ENCODE measurements at regions not wholly inside any gene's neighbourhood (a gene's known extent, or its start where the extent isn't known, plus 50 kb on each side); places are given as distances from the start of the nearest gene placed in this dataset.
"Not testable (repeated sequence)": the region's sequence is repeated elsewhere in the genome, so short reads cannot be mapped to it uniquely, and the experiment has no call there.

DNA sequence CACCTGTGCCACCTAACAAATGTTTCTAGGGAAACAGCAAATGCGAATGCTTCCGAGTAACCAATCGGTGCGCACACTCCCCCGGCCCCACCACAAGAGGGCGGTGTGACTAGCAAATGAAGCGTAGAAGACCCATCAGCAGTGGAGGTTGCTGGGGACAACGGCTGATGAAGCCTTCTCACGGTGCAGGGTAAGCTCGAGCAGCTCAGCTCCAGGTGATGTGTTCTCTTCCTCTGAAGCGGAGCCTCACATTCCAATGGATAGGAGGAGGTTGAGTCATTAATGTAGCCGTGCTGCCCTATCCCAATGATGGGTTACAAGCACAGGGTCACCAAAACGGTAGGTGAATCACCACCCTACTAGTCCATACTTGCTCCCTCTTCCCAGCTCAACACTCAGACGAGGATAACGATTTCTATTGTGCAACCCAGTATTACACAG is 127.6 kb upstream of the TWIST2 start:
- Histone ChIP-seq H3K9ac (ENCODE audit: low read length) (no peak overlapping the region), H3K36me3 (ENCODE audit: control insufficient read depth, low read depth, low read length) (no peaks in the 10 kb centered on the region), H3K4me1 (ENCODE audit: control insufficient read depth, low read depth, low read length) (peaks cover 3% of the 10 kb centered on the region), H3K9me3 (ENCODE audit: control insufficient read depth, low read depth, low read length) (no peaks in the 10 kb centered on the region), H3K4me3 (ENCODE audit: low read length) (no peak overlapping the region), H3K27me3 (ENCODE audit: control insufficient read depth, insufficient read depth, low read length) (peaks cover 5% of the 10 kb centered on the region), H3K27ac (ENCODE audit: low read length) (no peak overlapping the region)

DNA sequence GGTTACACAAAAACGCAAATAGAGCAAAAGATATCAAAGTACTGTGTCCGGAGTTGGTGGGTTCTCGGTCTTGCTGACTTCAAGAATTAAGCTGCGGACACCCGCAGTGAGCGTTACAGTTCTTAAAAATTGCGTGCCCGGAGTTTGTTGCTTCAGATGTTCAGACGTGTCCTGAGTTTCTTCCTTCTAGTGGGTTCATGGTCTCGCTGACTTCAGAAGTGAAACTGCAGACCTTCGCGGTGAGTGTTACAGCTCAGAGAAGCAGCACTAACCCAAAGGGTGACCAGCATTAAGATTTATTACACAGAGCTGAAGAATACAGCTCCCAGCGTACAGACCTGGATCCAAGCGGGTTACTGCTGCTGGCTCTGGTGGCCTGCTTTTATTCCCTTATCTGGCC is 125.7 kb upstream of the TWIST2 start:
- no peak overlapping the region for H3K9ac ChIP-seq (ENCODE audit: low read length)
- H3K4me1 ChIP-seq (ENCODE audit: control insufficient read depth, low read depth, low read length), result no peaks in the 10 kb centered on the region
- H3K4me3 ChIP-seq (ENCODE audit: low read length), result no peak overlapping the region
- no peaks in the 10 kb centered on the region for H3K27me3 ChIP-seq (ENCODE audit: control insufficient read depth, insufficient read depth, low read length)
- H3K9me3 ChIP-seq (ENCODE audit: control insufficient read depth, low read depth, low read length), result no peaks in the 10 kb centered on the region
- H3K36me3 ChIP-seq (ENCODE audit: control insufficient read depth, low read depth, low read length), result no peaks in the 10 kb centered on the region
- no peak overlapping the region for H3K27ac ChIP-seq (ENCODE audit: low read length)

DNA sequence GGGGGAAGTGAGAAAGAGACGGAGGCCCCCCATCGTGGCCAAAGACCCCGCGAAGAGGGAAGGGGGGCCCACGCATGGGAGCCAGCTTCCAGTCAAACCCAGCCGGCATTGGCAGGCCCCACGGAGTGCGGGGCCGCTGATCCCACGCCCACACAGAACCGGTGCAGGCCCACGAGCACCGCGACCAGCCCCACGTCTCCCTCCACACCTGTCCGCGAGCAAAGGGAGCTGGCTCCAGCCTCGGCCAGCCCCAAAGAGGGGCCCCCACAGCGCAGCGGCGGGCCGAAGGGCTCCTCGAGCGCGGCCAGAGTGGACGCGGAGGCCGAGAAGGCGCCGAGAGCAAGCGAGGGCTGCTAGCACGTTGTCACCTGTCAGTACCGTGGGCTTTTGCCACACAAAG is 125.0 kb upstream of the TWIST2 start:
- H3K9me3 ChIP-seq (ENCODE audit: control insufficient read depth, low read depth, low read length), result no peaks in the 10 kb centered on the region

DNA sequence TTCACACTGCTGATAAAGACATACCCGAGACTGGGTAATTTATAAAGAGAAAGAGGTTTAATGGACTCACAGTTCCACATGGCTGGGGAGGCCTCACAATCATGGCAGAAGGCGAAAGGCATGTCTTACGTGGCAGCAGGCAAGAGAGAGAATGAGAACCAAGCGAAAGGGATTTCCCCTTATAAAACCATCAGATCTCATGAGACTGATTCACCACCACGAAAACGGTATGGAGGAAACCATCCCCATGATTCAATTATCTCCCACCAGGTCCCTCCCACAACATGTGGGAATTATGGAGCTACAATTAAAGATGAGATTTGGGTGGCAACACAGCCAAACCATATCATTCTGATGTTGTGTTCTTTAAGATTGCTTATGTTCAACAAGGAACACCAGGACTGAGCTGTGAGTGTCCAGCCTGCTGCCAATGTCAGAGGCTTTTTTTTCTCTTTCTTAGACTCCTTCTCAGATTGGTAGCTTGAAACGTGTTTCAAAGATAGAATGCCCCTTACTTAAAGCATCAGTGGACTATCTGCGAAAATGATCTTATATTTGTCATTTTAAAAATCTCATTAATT is 124.1 kb upstream of the TWIST2 start:
- not testable (repeated sequence) for H3K4me3 ChIP-seq (ENCODE audit: low read length); H3K9ac ChIP-seq (ENCODE audit: low read length); H3K9me3 ChIP-seq (ENCODE audit: control insufficient read depth, low read depth, low read length); H3K4me1 ChIP-seq (ENCODE audit: control insufficient read depth, low read depth, low read length); H3K27me3 ChIP-seq (ENCODE audit: control insufficient read depth, insufficient read depth, low read length); H3K36me3 ChIP-seq (ENCODE audit: control insufficient read depth, low read depth, low read length); H3K27ac ChIP-seq (ENCODE audit: low read length)

More for the DNA sequence above, 125.0 kb upstream of the TWIST2 start:
- Histone ChIP-seq H3K4me3 (ENCODE audit: low read length) (no peak overlapping the region), H3K36me3 (ENCODE audit: control insufficient read depth, low read depth, low read length) (no peaks in the 10 kb centered on the region), H3K27me3 (ENCODE audit: control insufficient read depth, insufficient read depth, low read length) (no peaks in the 10 kb centered on the region), H3K4me1 (ENCODE audit: control insufficient read depth, low read depth, low read length) (no peaks in the 10 kb centered on the region), H3K9ac (ENCODE audit: low read length) (no peak overlapping the region), H3K27ac (ENCODE audit: low read length) (no peak overlapping the region)

DNA sequence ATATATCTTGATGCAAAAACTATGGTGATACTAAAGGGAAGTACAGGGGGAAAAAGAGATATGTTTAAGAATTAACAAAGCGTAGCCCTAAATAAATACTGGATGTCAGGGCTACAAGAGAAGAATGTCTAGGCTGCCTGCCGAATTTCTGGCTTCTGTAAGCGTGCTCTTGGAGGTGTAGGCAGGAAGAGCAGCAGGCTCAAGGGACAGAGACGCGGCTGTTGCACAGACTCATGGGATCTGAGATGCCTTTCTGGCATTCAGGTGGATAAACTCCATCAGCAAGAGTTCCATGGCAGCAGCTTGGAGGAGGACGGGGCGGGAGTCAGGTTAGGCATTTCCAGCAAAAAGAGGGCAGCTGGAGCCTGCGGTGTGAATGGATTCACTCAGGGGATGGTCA is 123.2 kb upstream of the TWIST2 start:
- Histone ChIP-seq H3K4me3 (ENCODE audit: low read length) (no peak overlapping the region), H3K27ac (ENCODE audit: low read length) (no peak overlapping the region), H3K36me3 (ENCODE audit: control insufficient read depth, low read depth, low read length) (no peaks in the 10 kb centered on the region), H3K4me1 (ENCODE audit: control insufficient read depth, low read depth, low read length) (no peaks in the 10 kb centered on the region), H3K27me3 (ENCODE audit: control insufficient read depth, insufficient read depth, low read length) (no peaks in the 10 kb centered on the region), H3K9me3 (ENCODE audit: control insufficient read depth, low read depth, low read length) (no peaks in the 10 kb centered on the region), H3K9ac (ENCODE audit: low read length) (no peak overlapping the region)

DNA sequence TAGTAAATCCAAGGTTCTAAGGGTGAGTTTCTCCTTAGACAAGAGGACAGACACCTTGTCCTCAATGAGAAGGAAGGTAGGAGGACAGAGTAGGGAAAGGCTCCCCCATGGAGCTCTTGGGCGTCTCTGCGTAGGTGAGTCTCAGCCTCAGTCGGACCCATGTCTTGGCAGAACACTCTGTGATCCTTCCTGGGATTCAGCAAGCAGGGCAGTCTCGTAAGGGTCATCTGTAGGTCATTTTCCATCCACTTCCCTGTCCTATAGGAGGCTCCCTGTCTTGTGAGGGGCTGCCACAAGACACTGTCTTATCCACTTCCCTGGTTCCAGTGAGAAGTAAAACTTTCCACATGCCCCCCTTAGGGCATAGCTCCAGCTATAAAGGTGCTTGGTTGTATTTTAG is 122.6 kb upstream of the TWIST2 start:
- Histone ChIP-seq H3K4me3 (ENCODE audit: low read length) (no peak overlapping the region), H3K9me3 (ENCODE audit: control insufficient read depth, low read depth, low read length) (no peaks in the 10 kb centered on the region), H3K27me3 (ENCODE audit: control insufficient read depth, insufficient read depth, low read length) (no peaks in the 10 kb centered on the region)

DNA sequence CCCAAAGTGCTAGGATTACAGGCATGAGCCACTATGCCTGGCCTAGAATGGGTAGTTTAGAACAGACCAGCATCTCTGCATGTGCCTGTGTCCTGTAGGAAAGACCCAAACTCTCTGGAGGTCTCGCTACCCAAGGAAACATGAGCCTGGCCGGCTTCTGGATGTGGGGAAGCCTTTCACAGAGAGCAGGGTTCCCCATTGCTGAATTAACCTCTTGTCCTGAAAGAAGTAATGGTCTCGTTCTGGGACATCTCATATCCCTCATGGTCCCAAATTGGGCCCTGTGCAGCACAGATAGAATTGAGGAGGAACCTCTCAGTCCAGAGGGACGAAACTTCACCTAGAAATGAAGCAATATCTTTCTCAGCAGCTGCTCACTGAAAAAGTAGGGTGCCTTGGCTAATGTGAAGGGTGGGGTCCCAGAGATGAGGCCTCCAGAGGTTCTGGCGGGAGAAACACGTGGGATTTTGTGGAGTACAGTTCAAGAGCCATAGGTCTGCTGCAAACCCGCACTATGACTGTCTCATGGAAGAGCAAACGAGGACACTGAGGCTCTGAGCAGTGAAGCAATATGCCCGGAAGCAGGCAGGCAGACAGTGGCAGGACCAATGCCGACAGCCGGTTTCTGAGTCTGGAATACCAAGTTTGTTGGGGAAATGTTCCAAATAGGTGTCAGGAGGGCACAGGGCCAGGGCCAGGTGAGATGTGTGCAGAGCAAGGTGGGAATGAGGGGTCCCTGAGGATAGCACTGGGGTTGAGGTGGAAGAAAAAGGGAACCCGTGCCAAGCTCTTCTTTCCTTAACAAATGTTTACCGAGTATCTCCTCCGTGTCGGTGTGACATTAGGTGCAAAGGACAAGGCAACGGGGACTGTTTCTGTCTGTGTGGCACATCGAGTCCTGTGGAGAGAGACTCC is 121.0 kb upstream of the TWIST2 start:
- no peak overlapping the region for H3K27ac ChIP-seq (ENCODE audit: low read length)
- H3K9ac ChIP-seq (ENCODE audit: low read length), result no peak overlapping the region
- no peaks in the 10 kb centered on the region for H3K4me1 ChIP-seq (ENCODE audit: control insufficient read depth, low read depth, low read length)

More for the DNA sequence above, 122.6 kb upstream of the TWIST2 start:
- Histone ChIP-seq H3K4me1 (ENCODE audit: control insufficient read depth, low read depth, low read length) (no peaks in the 10 kb centered on the region), H3K27ac (ENCODE audit: low read length) (no peak overlapping the region), H3K36me3 (ENCODE audit: control insufficient read depth, low read depth, low read length) (no peaks in the 10 kb centered on the region), H3K9ac (ENCODE audit: low read length) (no peak overlapping the region)

DNA sequence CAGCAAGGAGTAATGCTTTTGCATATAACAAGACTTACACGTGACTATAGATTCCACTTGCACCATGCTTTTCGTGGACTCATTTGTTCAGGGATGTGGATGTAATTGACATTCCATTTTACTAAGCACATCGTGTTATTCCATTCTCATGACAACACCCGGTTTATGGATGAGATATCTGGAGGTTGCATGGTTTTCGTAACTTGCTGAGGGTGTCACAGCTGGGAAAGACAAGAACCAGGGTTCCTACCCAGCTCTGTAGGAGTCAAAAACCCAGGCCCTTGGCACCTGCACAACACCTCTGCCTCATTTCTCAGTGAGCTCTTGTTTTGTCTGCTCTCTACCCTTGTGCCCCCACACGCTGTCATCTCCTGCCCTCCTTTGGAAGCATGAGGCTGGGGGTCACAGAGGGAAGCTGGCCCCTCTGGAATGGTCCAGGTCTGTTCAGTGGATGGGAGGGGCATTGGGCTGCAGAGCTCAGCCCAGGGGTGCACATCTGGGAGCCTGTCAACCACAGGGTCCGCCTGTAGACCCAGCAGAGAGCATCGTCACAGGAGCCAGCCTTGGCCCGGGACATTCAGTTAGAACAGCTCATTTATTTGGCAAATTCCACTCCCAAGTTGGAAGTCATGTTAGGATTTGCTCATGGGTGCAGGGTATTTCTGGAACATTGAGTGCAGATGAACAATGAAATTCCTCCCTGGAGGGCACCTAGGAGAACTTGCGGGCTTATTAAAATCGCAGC is 120.1 kb upstream of the TWIST2 start:
- Histone ChIP-seq H3K27ac (ENCODE audit: low read length) (no peak overlapping the region), H3K9ac (ENCODE audit: low read length) (no peak overlapping the region), H3K9me3 (ENCODE audit: control insufficient read depth, low read depth, low read length) (no peaks in the 10 kb centered on the region), H3K4me1 (ENCODE audit: control insufficient read depth, low read depth, low read length) (no peaks in the 10 kb centered on the region), H3K4me3 (ENCODE audit: low read length) (no peak overlapping the region), H3K27me3 (ENCODE audit: control insufficient read depth, insufficient read depth, low read length) (no peaks in the 10 kb centered on the region), H3K36me3 (ENCODE audit: control insufficient read depth, low read depth, low read length) (no peaks in the 10 kb centered on the region)

More for the DNA sequence above, 121.0 kb upstream of the TWIST2 start:
- H3K9me3 ChIP-seq (ENCODE audit: control insufficient read depth, low read depth, low read length), result no peaks in the 10 kb centered on the region
- no peaks in the 10 kb centered on the region for H3K36me3 ChIP-seq (ENCODE audit: control insufficient read depth, low read depth, low read length)
- H3K27me3 ChIP-seq (ENCODE audit: control insufficient read depth, insufficient read depth, low read length), result no peaks in the 10 kb centered on the region
- no peak overlapping the region for H3K4me3 ChIP-seq (ENCODE audit: low read length)

DNA sequence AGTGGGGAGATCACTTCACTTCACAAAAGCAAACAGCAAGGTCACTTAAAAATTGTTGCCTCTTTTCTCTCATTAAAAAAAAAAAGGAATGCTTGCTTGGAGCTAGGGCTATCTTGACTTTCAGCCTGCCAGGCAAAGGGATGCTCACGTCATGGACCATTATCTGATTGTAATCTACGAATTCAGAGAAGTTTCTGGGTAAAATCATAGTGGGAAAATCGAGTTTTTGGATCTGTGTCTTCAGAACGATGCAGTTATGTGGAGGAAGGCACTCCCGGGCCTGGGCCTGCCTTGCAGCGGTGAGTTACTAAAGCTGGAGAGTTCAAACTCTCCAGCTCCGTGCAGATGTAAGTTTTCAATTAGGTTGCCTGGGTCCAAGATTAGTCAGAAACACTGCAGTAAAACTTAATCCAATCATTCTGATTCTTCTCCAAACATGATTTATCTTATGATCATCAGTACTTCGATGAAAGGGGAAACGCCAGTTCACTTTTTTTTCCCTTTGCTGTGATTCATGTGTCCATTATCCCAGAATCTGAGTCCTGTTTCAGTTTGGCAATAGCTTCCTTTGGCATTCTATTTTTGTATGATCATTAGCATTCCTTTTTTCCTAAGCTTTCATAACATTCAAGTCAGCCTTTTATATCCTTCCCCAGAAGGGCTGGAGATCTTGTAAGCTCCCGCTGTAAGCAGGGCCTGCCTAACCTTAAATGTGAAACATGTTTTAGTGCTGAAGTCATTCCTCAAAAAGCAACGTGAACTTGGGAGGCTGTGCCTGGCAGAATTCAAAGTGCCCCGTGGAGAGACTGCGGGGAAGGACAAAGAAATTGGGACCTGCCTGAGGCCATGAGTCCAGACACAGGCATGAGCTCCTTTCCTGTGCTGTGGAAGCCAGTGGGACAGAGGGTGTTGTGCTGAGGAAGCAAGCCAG is 119.3 kb upstream of the TWIST2 start:
- Histone ChIP-seq H3K4me1 (ENCODE audit: control insufficient read depth, low read depth, low read length) (no peaks in the 10 kb centered on the region), H3K9me3 (ENCODE audit: control insufficient read depth, low read depth, low read length) (no peaks in the 10 kb centered on the region), H3K27ac (ENCODE audit: low read length) (no peak overlapping the region), H3K27me3 (ENCODE audit: control insufficient read depth, insufficient read depth, low read length) (no peaks in the 10 kb centered on the region), H3K4me3 (ENCODE audit: low read length) (no peak overlapping the region), H3K36me3 (ENCODE audit: control insufficient read depth, low read depth, low read length) (no peaks in the 10 kb centered on the region), H3K9ac (ENCODE audit: low read length) (no peak overlapping the region)

DNA sequence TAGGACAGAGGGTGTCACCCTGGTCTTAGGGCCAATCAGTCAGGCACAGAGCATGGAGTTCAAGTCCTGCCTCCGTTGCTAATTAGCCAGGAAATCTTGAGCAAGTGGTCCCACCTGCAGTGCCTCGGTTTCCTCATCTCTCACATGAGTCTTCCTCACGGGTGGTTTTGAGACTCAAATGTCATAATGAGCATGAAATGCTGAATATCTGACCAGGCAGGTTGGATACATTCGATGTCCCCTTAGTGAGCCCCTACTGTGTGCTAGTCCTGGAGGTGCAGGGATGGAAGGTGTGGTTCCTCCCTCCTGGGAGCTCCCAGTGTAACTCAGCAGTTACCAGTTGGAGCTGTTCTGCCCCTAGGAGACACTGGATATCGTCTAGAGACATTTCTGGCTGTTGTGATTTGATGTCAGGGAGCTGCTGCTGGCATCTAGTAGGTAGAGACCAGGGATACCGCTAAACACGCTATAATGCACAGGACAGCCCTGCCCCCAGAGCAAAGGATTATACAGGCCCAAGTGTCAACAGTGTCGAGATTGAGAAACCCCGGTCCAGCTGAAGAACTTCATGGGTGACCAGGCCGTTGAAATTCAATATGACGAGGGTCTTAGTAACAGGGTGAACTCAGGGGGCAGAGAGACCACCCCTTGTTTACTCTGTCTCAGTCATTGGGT is 118.5 kb upstream of the TWIST2 start:
- Histone ChIP-seq H3K4me3 (ENCODE audit: low read length) (no peak overlapping the region), H3K36me3 (ENCODE audit: control insufficient read depth, low read depth, low read length) (no peaks in the 10 kb centered on the region), H3K4me1 (ENCODE audit: control insufficient read depth, low read depth, low read length) (no peaks in the 10 kb centered on the region), H3K9me3 (ENCODE audit: control insufficient read depth, low read depth, low read length) (no peaks in the 10 kb centered on the region), H3K27me3 (ENCODE audit: control insufficient read depth, insufficient read depth, low read length) (no peaks in the 10 kb centered on the region), H3K9ac (ENCODE audit: low read length) (no peak overlapping the region), H3K27ac (ENCODE audit: low read length) (no peak overlapping the region)
